ENCODE measurements at regions not wholly inside any gene's neighbourhood (a gene's known extent, or its start where the extent isn't known, plus 50 kb on each side); places are given as distances from the start of the nearest gene placed in this dataset.

- DNase-seq (no peak), ATAC-seq (no peak)
- H3K27me3 ChIP-seq = no peaks in the 10 kb centered on the region
- intact Hi-C loops (cut with DNase I) = no loop called here
- WGBS, 2 donors = 42 to 57% methylated on average over 5 to 11 of the region's 11 CpGs
- no peaks in the 10 kb centered on the region for H3K4me1 ChIP-seq
- TF ChIP-seq POLR2A (IDR thresholded peaks at IDR 0.05) = no peak
- no peak for TF ChIP-seq CTCF (IDR thresholded peaks at IDR 0.05)
- no peak overlapping the region for H3K4me3 ChIP-seq
- H3K9me3 ChIP-seq = no peaks in the 10 kb centered on the region
- H3K27ac ChIP-seq = no peak overlapping the region
- no peaks in the 10 kb centered on the region for H3K36me3 ChIP-seq (replicated peaks in 1 of 2; ENCODE audit: insufficient read depth in 1 of 2, low read depth in 2 of 2)
These were observed 147.8 kb upstream of the RPL38 start for GRCh38 chr17:74055508-74056160.

- peak; percentile 14 to 55 (median 46) for DNase-seq
- H3K4me1 ChIP-seq = no peaks in the 10 kb centered on the region
- H3K36me3 ChIP-seq (replicated peaks in 1 of 2; ENCODE audit: insufficient read depth in 1 of 2, low read depth in 2 of 2) = no peaks in the 10 kb centered on the region
- H3K9me3 ChIP-seq = no peaks in the 10 kb centered on the region
- no peak overlapping the region for H3K4me3 ChIP-seq
- no peaks in the 10 kb centered on the region for H3K27me3 ChIP-seq
- no peak for TF ChIP-seq POLR2A (IDR thresholded peaks at IDR 0.05)
- TF ChIP-seq CTCF (IDR thresholded peaks at IDR 0.05) = no peak
- intact Hi-C loops (cut with DNase I) = no loop called here
- ATAC-seq = no peak
- no peak overlapping the region for H3K27ac ChIP-seq
- 45 to 63% methylated on average over 3 to 4 of the region's 4 CpGs for WGBS, 2 donors
These were observed 143.8 kb upstream of the RPL38 start for GRCh38 chr17:74059479-74060240.

- ATAC-seq = no peak
- Histone ChIP-seq H3K4me1 (no peaks in the 10 kb centered on the region), H3K9me3 (no peaks in the 10 kb centered on the region), H3K27me3 (no peaks in the 10 kb centered on the region), H3K27ac (no peak overlapping the region), H3K4me3 (no peak overlapping the region), H3K36me3 (replicated peaks in 1 of 2; ENCODE audit: insufficient read depth in 1 of 2, low read depth in 2 of 2) (no peaks in the 10 kb centered on the region)
- WGBS, 2 donors = 36 to 47% methylated on average over 5 of the region's 5 CpGs
- intact Hi-C loops (cut with DNase I) = no loop called here
- TF ChIP-seq CTCF (IDR thresholded peaks at IDR 0.05) (no peak), POLR2A (IDR thresholded peaks at IDR 0.05) (no peak)
- no peak for DNase-seq
These were observed 141.7 kb upstream of the RPL38 start for GRCh38 chr17:74061758-74062157.

- Histone ChIP-seq H3K27me3 (no peaks in the 10 kb centered on the region), H3K27ac (no peak overlapping the region), H3K4me1 (no peaks in the 10 kb centered on the region), H3K9me3 (no peaks in the 10 kb centered on the region), H3K36me3 (replicated peaks in 1 of 2; ENCODE audit: insufficient read depth in 1 of 2, low read depth in 2 of 2) (no peaks in the 10 kb centered on the region), H3K4me3 (no peak overlapping the region)
- DNase-seq (no peak), ATAC-seq (no peak)
- intact Hi-C loops (cut with DNase I) = no loop called here
- 37 to 66% methylated on average over 3 of the region's 3 CpGs for WGBS, 2 donors
- TF ChIP-seq CTCF (IDR thresholded peaks at IDR 0.05) (no peak), POLR2A (IDR thresholded peaks at IDR 0.05) (no peak)
These were observed 141.2 kb upstream of the RPL38 start for GRCh38 chr17:74062234-74062633.

Measured in body of pancreas (tissue), 4 donors.